ENCODE measurements at regions not wholly inside any gene's neighbourhood (a gene's known extent, or its start where the extent isn't known, plus 50 kb on each side); places are given as distances from the start of the nearest gene placed in this dataset.

GRCh38 chr19:31402529-31403316 is 53.5 kb upstream of the TSHZ3 start:
- H3K9me3 ChIP-seq (ENCODE audit: control insufficient read depth in 1 of 2, low read length in 2 of 2): no peaks in the 10 kb centered on the region
- H3K4me1 ChIP-seq (ENCODE audit: control insufficient read depth in 1 of 2, insufficient read depth in 2 of 2, low read length in 2 of 2): no peaks in the 10 kb centered on the region
- H3K9ac ChIP-seq (ENCODE audit: low read depth in 1 of 2, low read length in 2 of 2): no peak overlapping the region
- H3K27me3 ChIP-seq (ENCODE audit: control insufficient read depth in 1 of 2, insufficient read depth in 2 of 2, low read length in 2 of 2): no peaks in the 10 kb centered on the region
- no peaks in the 10 kb centered on the region for H3K36me3 ChIP-seq (ENCODE audit: control insufficient read depth in 1 of 2, insufficient read depth in 2 of 2, low read length in 2 of 2)
- no peak overlapping the region for H3K27ac ChIP-seq (ENCODE audit: low read depth, low read length)
- no peak overlapping the region for H3K4me3 ChIP-seq (ENCODE audit: low read depth in 1 of 2, low read length in 2 of 2)

GRCh38 chr19:31406106-31406505 is 56.9 kb upstream of the TSHZ3 start:
- Histone ChIP-seq H3K4me1 (ENCODE audit: control insufficient read depth in 1 of 2, insufficient read depth in 2 of 2, low read length in 2 of 2) (no peaks in the 10 kb centered on the region), H3K36me3 (ENCODE audit: control insufficient read depth in 1 of 2, insufficient read depth in 2 of 2, low read length in 2 of 2) (no peaks in the 10 kb centered on the region), H3K9ac (ENCODE audit: low read depth in 1 of 2, low read length in 2 of 2) (no peak overlapping the region), H3K4me3 (ENCODE audit: low read depth in 1 of 2, low read length in 2 of 2) (no peak overlapping the region), H3K27ac (ENCODE audit: low read depth, low read length) (no peak overlapping the region), H3K9me3 (ENCODE audit: control insufficient read depth in 1 of 2, low read length in 2 of 2) (no peaks in the 10 kb centered on the region), H3K27me3 (ENCODE audit: control insufficient read depth in 1 of 2, insufficient read depth in 2 of 2, low read length in 2 of 2) (no peaks in the 10 kb centered on the region)

GRCh38 chr19:31408460-31409124 is 59.4 kb upstream of the TSHZ3 start:
- H3K4me1 ChIP-seq (ENCODE audit: control insufficient read depth in 1 of 2, insufficient read depth in 2 of 2, low read length in 2 of 2): no peaks in the 10 kb centered on the region

GRCh38 chr19:31413353-31413752 is 64.1 kb upstream of the TSHZ3 start:
- H3K36me3 ChIP-seq (ENCODE audit: control insufficient read depth in 1 of 2, insufficient read depth in 2 of 2, low read length in 2 of 2): no peaks in the 10 kb centered on the region
- H3K27ac ChIP-seq (ENCODE audit: low read depth, low read length): no peak overlapping the region
- H3K9ac ChIP-seq (ENCODE audit: low read depth in 1 of 2, low read length in 2 of 2): no peak overlapping the region
- H3K27me3 ChIP-seq (ENCODE audit: control insufficient read depth in 1 of 2, insufficient read depth in 2 of 2, low read length in 2 of 2): no peaks in the 10 kb centered on the region
- no peaks in the 10 kb centered on the region for H3K9me3 ChIP-seq (ENCODE audit: control insufficient read depth in 1 of 2, low read length in 2 of 2)
- H3K4me1 ChIP-seq (ENCODE audit: control insufficient read depth in 1 of 2, insufficient read depth in 2 of 2, low read length in 2 of 2): no peaks in the 10 kb centered on the region
- H3K4me3 ChIP-seq (ENCODE audit: low read depth in 1 of 2, low read length in 2 of 2): no peak overlapping the region

More at GRCh38 chr19:31408460-31409124, 59.4 kb upstream of the TSHZ3 start:
- Histone ChIP-seq H3K36me3 (ENCODE audit: control insufficient read depth in 1 of 2, insufficient read depth in 2 of 2, low read length in 2 of 2) (no peaks in the 10 kb centered on the region), H3K27ac (ENCODE audit: low read depth, low read length) (no peak overlapping the region), H3K9ac (ENCODE audit: low read depth in 1 of 2, low read length in 2 of 2) (no peak overlapping the region), H3K27me3 (ENCODE audit: control insufficient read depth in 1 of 2, insufficient read depth in 2 of 2, low read length in 2 of 2) (no peaks in the 10 kb centered on the region), H3K9me3 (ENCODE audit: control insufficient read depth in 1 of 2, low read length in 2 of 2) (no peaks in the 10 kb centered on the region), H3K4me3 (ENCODE audit: low read depth in 1 of 2, low read length in 2 of 2) (no peak overlapping the region)

GRCh38 chr19:31415322-31415721 is 66.1 kb upstream of the TSHZ3 start:
- Histone ChIP-seq H3K4me3 (ENCODE audit: low read depth in 1 of 2, low read length in 2 of 2) (no peak overlapping the region), H3K27ac (ENCODE audit: low read depth, low read length) (no peak overlapping the region), H3K36me3 (ENCODE audit: control insufficient read depth in 1 of 2, insufficient read depth in 2 of 2, low read length in 2 of 2) (no peaks in the 10 kb centered on the region), H3K4me1 (ENCODE audit: control insufficient read depth in 1 of 2, insufficient read depth in 2 of 2, low read length in 2 of 2) (no peaks in the 10 kb centered on the region), H3K9me3 (ENCODE audit: control insufficient read depth in 1 of 2, low read length in 2 of 2) (no peaks in the 10 kb centered on the region), H3K9ac (ENCODE audit: low read depth in 1 of 2, low read length in 2 of 2) (no peak overlapping the region), H3K27me3 (ENCODE audit: control insufficient read depth in 1 of 2, insufficient read depth in 2 of 2, low read length in 2 of 2) (no peaks in the 10 kb centered on the region)

- Histone ChIP-seq H3K4me3 (ENCODE audit: low read depth in 1 of 2, low read length in 2 of 2) (no peak overlapping the region), H3K36me3 (ENCODE audit: control insufficient read depth in 1 of 2, insufficient read depth in 2 of 2, low read length in 2 of 2) (no peaks in the 10 kb centered on the region), H3K9me3 (ENCODE audit: control insufficient read depth in 1 of 2, low read length in 2 of 2) (no peaks in the 10 kb centered on the region), H3K27ac (ENCODE audit: low read depth, low read length) (no peak overlapping the region), H3K27me3 (ENCODE audit: control insufficient read depth in 1 of 2, insufficient read depth in 2 of 2, low read length in 2 of 2) (no peaks in the 10 kb centered on the region), H3K9ac (ENCODE audit: low read depth in 1 of 2, low read length in 2 of 2) (no peak overlapping the region), H3K4me1 (ENCODE audit: control insufficient read depth in 1 of 2, insufficient read depth in 2 of 2, low read length in 2 of 2) (no peaks in the 10 kb centered on the region)
Observed at GRCh38 chr19:31416548-31416947, 67.3 kb upstream of the TSHZ3 start.

- Histone ChIP-seq H3K27me3 (ENCODE audit: control insufficient read depth in 1 of 2, insufficient read depth in 2 of 2, low read length in 2 of 2) (no peaks in the 10 kb centered on the region), H3K9me3 (ENCODE audit: control insufficient read depth in 1 of 2, low read length in 2 of 2) (no peaks in the 10 kb centered on the region), H3K4me1 (ENCODE audit: control insufficient read depth in 1 of 2, insufficient read depth in 2 of 2, low read length in 2 of 2) (no peaks in the 10 kb centered on the region), H3K9ac (ENCODE audit: low read depth in 1 of 2, low read length in 2 of 2) (no peak overlapping the region), H3K4me3 (ENCODE audit: low read depth in 1 of 2, low read length in 2 of 2) (no peak overlapping the region), H3K36me3 (ENCODE audit: control insufficient read depth in 1 of 2, insufficient read depth in 2 of 2, low read length in 2 of 2) (no peaks in the 10 kb centered on the region), H3K27ac (ENCODE audit: low read depth, low read length) (no peak overlapping the region)
Observed at GRCh38 chr19:31418055-31418454, 68.8 kb upstream of the TSHZ3 start.

- Histone ChIP-seq H3K4me1 (ENCODE audit: control insufficient read depth in 1 of 2, insufficient read depth in 2 of 2, low read length in 2 of 2) (no peaks in the 10 kb centered on the region), H3K9me3 (ENCODE audit: control insufficient read depth in 1 of 2, low read length in 2 of 2) (no peaks in the 10 kb centered on the region), H3K27ac (ENCODE audit: low read depth, low read length) (no peak overlapping the region), H3K27me3 (ENCODE audit: control insufficient read depth in 1 of 2, insufficient read depth in 2 of 2, low read length in 2 of 2) (no peaks in the 10 kb centered on the region), H3K4me3 (ENCODE audit: low read depth in 1 of 2, low read length in 2 of 2) (no peak overlapping the region), H3K36me3 (ENCODE audit: control insufficient read depth in 1 of 2, insufficient read depth in 2 of 2, low read length in 2 of 2) (no peaks in the 10 kb centered on the region), H3K9ac (ENCODE audit: low read depth in 1 of 2, low read length in 2 of 2) (no peak overlapping the region)
Observed at GRCh38 chr19:31418692-31419430, 69.6 kb upstream of the TSHZ3 start.

GRCh38 chr19:31419871-31420445 is 70.7 kb upstream of the TSHZ3 start:
- Histone ChIP-seq H3K9me3 (ENCODE audit: control insufficient read depth in 1 of 2, low read length in 2 of 2) (no peaks in the 10 kb centered on the region), H3K27me3 (ENCODE audit: control insufficient read depth in 1 of 2, insufficient read depth in 2 of 2, low read length in 2 of 2) (peaks cover 0 to under 1% of the 10 kb centered on the region in 2 donors), H3K9ac (ENCODE audit: low read depth in 1 of 2, low read length in 2 of 2) (no peak overlapping the region)

GRCh38 chr19:31421082-31421481 is 71.8 kb upstream of the TSHZ3 start:
- Histone ChIP-seq H3K9ac (ENCODE audit: low read depth in 1 of 2, low read length in 2 of 2) (no peak overlapping the region), H3K27ac (ENCODE audit: low read depth, low read length) (no peak overlapping the region), H3K4me3 (ENCODE audit: low read depth in 1 of 2, low read length in 2 of 2) (no peak overlapping the region), H3K36me3 (ENCODE audit: control insufficient read depth in 1 of 2, insufficient read depth in 2 of 2, low read length in 2 of 2) (no peaks in the 10 kb centered on the region), H3K4me1 (ENCODE audit: control insufficient read depth in 1 of 2, insufficient read depth in 2 of 2, low read length in 2 of 2) (no peaks in the 10 kb centered on the region), H3K27me3 (ENCODE audit: control insufficient read depth in 1 of 2, insufficient read depth in 2 of 2, low read length in 2 of 2) (peaks cover 0 to 2% of the 10 kb centered on the region in 2 donors), H3K9me3 (ENCODE audit: control insufficient read depth in 1 of 2, low read length in 2 of 2) (no peaks in the 10 kb centered on the region)

More at GRCh38 chr19:31419871-31420445, 70.7 kb upstream of the TSHZ3 start:
- no peak overlapping the region for H3K27ac ChIP-seq (ENCODE audit: low read depth, low read length)
- H3K36me3 ChIP-seq (ENCODE audit: control insufficient read depth in 1 of 2, insufficient read depth in 2 of 2, low read length in 2 of 2): no peaks in the 10 kb centered on the region
- no peak overlapping the region for H3K4me3 ChIP-seq (ENCODE audit: low read depth in 1 of 2, low read length in 2 of 2)
- H3K4me1 ChIP-seq (ENCODE audit: control insufficient read depth in 1 of 2, insufficient read depth in 2 of 2, low read length in 2 of 2): no peaks in the 10 kb centered on the region

All from duodenal mucosa (tissue), 2 donors.